B cell (primary cell): ENCODE measurements at regions not wholly inside any gene's neighbourhood (a gene's known extent, or its start where the extent isn't known, plus 50 kb on each side); places are given as distances from the start of the nearest gene placed in this dataset.

Experiments used
- ATAC-seq: fragments of 200-7000 bp; cut with Tn5 transposase; one replicate; pipeline ENCODE4 v1.10.0; 2021; ENCODE audit warnings: low read depth, mild to moderate bottlenecking, moderate number of reproducible peaks, moderate library complexity
- CTCF ChIA-PET: fragments of 350-600 bp; sonication (Branson Sonifier 250); formaldehyde crosslinking; loops from one replicate; lab custom pipeline; 2021; ENCODE audit warnings: antibody characterized with exemption, inconsistent platforms; lab: Charles Lee
- POLR2A ChIA-PET: fragments of 350-600 bp; sonication (Branson Sonifier 250); formaldehyde crosslinking; loops from one replicate; lab custom pipeline; 2021; ENCODE audit warnings: antibody characterized with exemption; lab: Charles Lee
- DNase-seq: peaks from one replicate; pipeline ENCODE4 v3.0.0; 2013
- H2AFZ ChIP-seq: 2 replicates; pipeline ENCODE4 v1.6.1; 2012; ENCODE audit warnings: mild to moderate bottlenecking, low read depth, low read length; ENCODE audit not compliant: insufficient read depth, poor library complexity, severe bottlenecking
- H3K27ac ChIP-seq, 2 donors: 1 replicate in 1 of 2; 2 replicates in 1 of 2; pipeline ENCODE4 v1.5.1; 2012 to 2013; ENCODE audit warnings: low read length in 2 of 2, mild to moderate bottlenecking in 2 of 2, moderate library complexity in 1 of 2
- H3K27me3 ChIP-seq, 4 experiments: fragments of 200-600 bp in 1 of 4; sonication (generic) in 1 of 4; replicated peaks in 1 of 4; 1 replicate in 2 of 4; 2 replicates in 2 of 4; pipeline versions ENCODE4 v1.6.1 to v1.7.0; 2013 to 2016; ENCODE audit warnings: low read length in 3 of 4, mild to moderate bottlenecking in 2 of 4, mixed read lengths in 1 of 4, moderate library complexity in 1 of 4; ENCODE audit not compliant: insufficient read depth in 4 of 4, control insufficient read depth in 3 of 4; ENCODE audit errors: control extremely low read depth in 1 of 4
- H3K36me3 ChIP-seq, 2 experiments: replicated peaks in 1 of 2; 1 replicate in 1 of 2; 2 replicates in 1 of 2; pipeline versions ENCODE4 v1.6.1 to v1.7.1; 2013; ENCODE audit warnings: low read length in 1 of 2; ENCODE audit not compliant: insufficient read depth in 2 of 2, control insufficient read depth in 1 of 2; ENCODE audit errors: control extremely low read depth in 1 of 2, extremely low read depth in 1 of 2
- H3K4me1 ChIP-seq, 2 donors: fragments of 200-600 bp in 1 of 2; sonication (generic) in 1 of 2; 1 replicate in 1 of 2; 2 replicates in 1 of 2; pipeline versions ENCODE4 v1.5.1 to v1.6.1; 2013 to 2017; ENCODE audit warnings: low read length in 2 of 2; ENCODE audit not compliant: control insufficient read depth in 2 of 2, insufficient read depth in 2 of 2
- H3K4me2 ChIP-seq: replicated peaks from 2 replicates; pipeline ENCODE3; 2012; ENCODE audit warnings: mild to moderate bottlenecking, low read depth, low read length; ENCODE audit not compliant: poor library complexity, severe bottlenecking
- H3K4me3 ChIP-seq, 5 experiments: fragments of 200-600 bp in 1 of 5; sonication (generic) in 1 of 5; 1 replicate in 3 of 5; 2 replicates in 2 of 5; pipeline versions ENCODE4 v1.5.1 to v1.7.0; 2011 to 2016; ENCODE audit warnings: low read length in 4 of 5, mild to moderate bottlenecking in 4 of 5, low read depth in 2 of 5, control low read depth in 1 of 5, moderate library complexity in 1 of 5; ENCODE audit not compliant: insufficient read depth in 1 of 5; ENCODE audit errors: control extremely low read depth in 1 of 5, extremely low read depth in 1 of 5
- H3K79me2 ChIP-seq: fragments of 200-600 bp; sonication (generic); one replicate; pipeline ENCODE4 v1.6.0; 2016; ENCODE audit warnings: low read length; ENCODE audit not compliant: control insufficient read depth, insufficient read depth
- H3K9ac ChIP-seq: fragments of 200-600 bp; sonication (generic); 2 replicates; pipeline ENCODE4 v1.6.1; 2017; ENCODE audit warnings: mild to moderate bottlenecking, low read length, moderate library complexity
- H3K9me3 ChIP-seq, 3 donors: one replicate each; pipeline versions ENCODE4 v1.6.1 to v1.7.1; 2013; ENCODE audit warnings: low read length in 2 of 3; ENCODE audit not compliant: control insufficient read depth in 2 of 3, insufficient read depth in 1 of 3; ENCODE audit errors: control extremely low read depth in 1 of 3
- H4K20me1 ChIP-seq: 2 replicates; pipeline ENCODE4 v1.6.0; 2012; ENCODE audit warnings: mild to moderate bottlenecking, low read length; ENCODE audit not compliant: insufficient read depth, control insufficient read depth, poor library complexity, severe bottlenecking
- H3K27ac Mint-ChIP-seq: one replicate; pipeline ENCODE4 v1.8.0; 2021; ENCODE audit warnings: mixed read lengths
- H3K27me3 Mint-ChIP-seq: one replicate; pipeline ENCODE4 v1.8.0; 2021; ENCODE audit warnings: mixed read lengths
- H3K4me1 Mint-ChIP-seq: one replicate; pipeline ENCODE4 v1.8.0; 2021; ENCODE audit warnings: mixed read lengths
- H3K4me3 Mint-ChIP-seq: one replicate; pipeline ENCODE4 v1.8.0; 2021; ENCODE audit warnings: mixed read lengths
- H3K9me3 Mint-ChIP-seq: one replicate; pipeline ENCODE4 v1.8.0; 2022; ENCODE audit warnings: mixed read lengths; ENCODE audit not compliant: insufficient read depth
- CTCF ChIP-seq: fragments of 200-600 bp; IDR thresholded peaks from one replicate; pipeline ENCODE4 v1.8.0; 2022; ENCODE audit warnings: antibody characterized with exemption, mild to moderate bottlenecking
- EZH2 ChIP-seq: IDR thresholded peaks from 2 replicates; pipeline ENCODE4 v1.6.1; 2012; ENCODE audit warnings: borderline replicate concordance, low read depth, mild to moderate bottlenecking, moderate library complexity, low read length; ENCODE audit not compliant: insufficient read depth, poor library complexity, severe bottlenecking
- WGBS: methylation state at CpG from one replicate; pipeline ENCODE4 v1.1.5; 2013; ENCODE audit warnings: missing lambda C conversion rate; ENCODE audit not compliant: insufficient coverage; 5-methylcytosine and 5-hydroxymethylcytosine counted together
- intact Hi-C: fragments of 100-400 bp; cut with micrococcal nuclease; formaldehyde crosslinking; loops from one replicate; pipeline ENCODE4 v1.10.0; 2022

- H4K20me1 ChIP-seq = no peaks in the 10 kb centered on the region
- 85% methylated on average over 2 of the region's 3 CpGs for WGBS
- H3K9ac ChIP-seq = no peak overlapping the region
- Mint-ChIP-seq H3K9me3 (no peaks in the 10 kb centered on the region), H3K27me3 (peaks cover 3% of the 10 kb centered on the region), H3K27ac (no peak overlapping the region), H3K4me1 (no peaks in the 10 kb centered on the region), H3K4me3 (no peak overlapping the region)
- H2AFZ ChIP-seq = no peak overlapping the region
- no peak overlapping the region for H3K4me3 ChIP-seq
- ChIA-PET POLR2A (no interaction called here), CTCF (no interaction called here)
- ATAC-seq = no peak
- no peaks in the 10 kb centered on the region for H3K4me1 ChIP-seq
- H3K4me2 ChIP-seq = no peak overlapping the region
- no peaks in the 10 kb centered on the region for H3K36me3 ChIP-seq
- no peak for DNase-seq
- intact Hi-C loops = no loop called here
- no peaks in the 10 kb centered on the region for H3K27me3 ChIP-seq
- no peak for TF ChIP-seq EZH2
- TF ChIP-seq CTCF = no peak
- H3K9me3 ChIP-seq = no peaks in the 10 kb centered on the region
- no peak overlapping the region for H3K27ac ChIP-seq
- H3K79me2 ChIP-seq = no peaks in the 10 kb centered on the region
Observed at GRCh38 chr3:18643281-18643680, 218.1 kb upstream of the SATB1 start.

GRCh38 chr3:18641916-18642315, 216.8 kb upstream of the SATB1 start:
- intact Hi-C loops = no loop called here
- H3K4me1 Mint-ChIP-seq = no peaks in the 10 kb centered on the region
- Histone ChIP-seq H3K9ac (no peak overlapping the region), H3K9me3 (no peaks in the 10 kb centered on the region), H3K27me3 (no peaks in the 10 kb centered on the region), H4K20me1 (no peaks in the 10 kb centered on the region), H3K79me2 (no peaks in the 10 kb centered on the region), H3K4me2 (no peak overlapping the region), H3K4me3 (no peak overlapping the region), H3K27ac (no peak overlapping the region), H3K4me1 (no peaks in the 10 kb centered on the region), H3K36me3 (no peaks in the 10 kb centered on the region), H2AFZ (no peak overlapping the region)
- DNase-seq (no peak), ATAC-seq (no peak)
- H3K4me3 Mint-ChIP-seq = no peak overlapping the region
- TF ChIP-seq CTCF = no peak
- no peak for TF ChIP-seq EZH2
- POLR2A ChIA-PET = no interaction called here
- CTCF ChIA-PET = no interaction called here
- WGBS = no CpG with 5 or more reads among the region's 3 CpGs
- no peak overlapping the region for H3K27ac Mint-ChIP-seq
- no peaks in the 10 kb centered on the region for H3K9me3 Mint-ChIP-seq
- H3K27me3 Mint-ChIP-seq = peaks cover 3% of the 10 kb centered on the region
